T-helper 2 cell treated with Interferon-gamma antibody and Interleukin-4, amounts not matched to agents 5 μg/mL and 100 μg/mL, for 36 hours (primary cell): ENCODE measurements at regions not wholly inside any gene's neighbourhood (a gene's known extent, or its start where the extent isn't known, plus 50 kb on each side); places are given as distances from the start of the nearest gene placed in this dataset.

Source experiments
- DNase-seq: peaks from one replicate; pipeline ENCODE4 v3.0.0; 2021; ENCODE audit warnings: low spot score
- H3K27ac Mint-ChIP-seq: one replicate; pipeline ENCODE4 v1.8.0; 2021; ENCODE audit warnings: mild to moderate bottlenecking, mixed read lengths
- H3K27me3 Mint-ChIP-seq: one replicate; pipeline ENCODE4 v1.8.0; 2021; ENCODE audit warnings: low read depth, mixed read lengths
- H3K36me3 Mint-ChIP-seq: one replicate; pipeline ENCODE4 v1.8.0; 2021; ENCODE audit warnings: low read depth, mixed read lengths
- H3K4me1 Mint-ChIP-seq: one replicate; pipeline ENCODE4 v1.8.0; 2021; ENCODE audit warnings: low read depth, mixed read lengths
- H3K4me3 Mint-ChIP-seq: one replicate; pipeline ENCODE4 v1.8.0; 2022; ENCODE audit warnings: mild to moderate bottlenecking, moderate library complexity, mixed read lengths
- H3K9me3 Mint-ChIP-seq: one replicate; pipeline ENCODE4 v1.8.0; 2021; ENCODE audit warnings: mixed read lengths

- Mint-ChIP-seq H3K27me3 (no peaks in the 10 kb centered on the region), H3K4me3 (no peak overlapping the region), H3K9me3 (no peaks in the 10 kb centered on the region), H3K27ac (no peak overlapping the region), H3K4me1 (no peaks in the 10 kb centered on the region), H3K36me3 (no peaks in the 10 kb centered on the region)
- no peak for DNase-seq
These were observed 816.9 kb upstream of the LUZP2 start for GRCh38 chr11:23679981-23680380.

GRCh38 chr11:23680488-23681230 is 816.2 kb upstream of the LUZP2 start:
- Mint-ChIP-seq H3K36me3 (no peaks in the 10 kb centered on the region), H3K9me3 (no peaks in the 10 kb centered on the region), H3K27me3 (no peaks in the 10 kb centered on the region), H3K27ac (no peak overlapping the region), H3K4me1 (no peaks in the 10 kb centered on the region), H3K4me3 (no peak overlapping the region)
- DNase-seq = no peak

- Mint-ChIP-seq H3K4me3 (no peak overlapping the region), H3K27me3 (no peaks in the 10 kb centered on the region), H3K9me3 (peaks cover 4% of the 10 kb centered on the region), H3K27ac (no peak overlapping the region), H3K4me1 (no peaks in the 10 kb centered on the region), H3K36me3 (no peaks in the 10 kb centered on the region)
- DNase-seq = no peak
These were observed 812.2 kb upstream of the LUZP2 start for GRCh38 chr11:23684701-23685100.

- no peak overlapping the region for H3K27ac Mint-ChIP-seq
- peaks cover 13% of the 10 kb centered on the region for H3K9me3 Mint-ChIP-seq
- H3K4me1 Mint-ChIP-seq = no peaks in the 10 kb centered on the region
- no peak for DNase-seq
- no peak overlapping the region for H3K4me3 Mint-ChIP-seq
- no peaks in the 10 kb centered on the region for H3K36me3 Mint-ChIP-seq
- no peaks in the 10 kb centered on the region for H3K27me3 Mint-ChIP-seq
These were observed 808.9 kb upstream of the LUZP2 start for GRCh38 chr11:23687991-23688390.

GRCh38 chr11:23688411-23688810 is 808.4 kb upstream of the LUZP2 start:
- H3K4me3 Mint-ChIP-seq = no peak overlapping the region
- H3K4me1 Mint-ChIP-seq = no peaks in the 10 kb centered on the region
- no peaks in the 10 kb centered on the region for H3K36me3 Mint-ChIP-seq
- peaks cover 13% of the 10 kb centered on the region for H3K9me3 Mint-ChIP-seq
- H3K27ac Mint-ChIP-seq = no peak overlapping the region
- DNase-seq = no peak
- H3K27me3 Mint-ChIP-seq = no peaks in the 10 kb centered on the region

GRCh38 chr11:23688835-23689234 is 808.0 kb upstream of the LUZP2 start:
- Mint-ChIP-seq H3K27me3 (no peaks in the 10 kb centered on the region), H3K4me1 (no peaks in the 10 kb centered on the region), H3K36me3 (no peaks in the 10 kb centered on the region), H3K27ac (no peak overlapping the region), H3K9me3 (peaks cover 13% of the 10 kb centered on the region), H3K4me3 (no peak overlapping the region)
- DNase-seq = no peak

- DNase-seq = no peak
- Mint-ChIP-seq H3K4me3 (no peak overlapping the region), H3K36me3 (no peaks in the 10 kb centered on the region), H3K27ac (no peak overlapping the region), H3K27me3 (no peaks in the 10 kb centered on the region), H3K4me1 (no peaks in the 10 kb centered on the region), H3K9me3 (peaks cover 16% of the 10 kb centered on the region)
These were observed 800.0 kb upstream of the LUZP2 start for GRCh38 chr11:23696688-23697415.

GRCh38 chr11:23704183-23704582 is 792.7 kb upstream of the LUZP2 start:
- DNase-seq = no peak
- Mint-ChIP-seq H3K36me3 (no peaks in the 10 kb centered on the region), H3K4me3 (no peak overlapping the region), H3K4me1 (no peaks in the 10 kb centered on the region), H3K9me3 (peaks cover 19% of the 10 kb centered on the region), H3K27ac (no peak overlapping the region), H3K27me3 (no peaks in the 10 kb centered on the region)

GRCh38 chr11:23711981-23712380 is 784.9 kb upstream of the LUZP2 start:
- Mint-ChIP-seq H3K4me3 (no peak overlapping the region), H3K36me3 (no peaks in the 10 kb centered on the region), H3K9me3 (peaks cover 24% of the 10 kb centered on the region), H3K27me3 (no peaks in the 10 kb centered on the region), H3K27ac (no peak overlapping the region), H3K4me1 (no peaks in the 10 kb centered on the region)
- no peak for DNase-seq

GRCh38 chr11:23719016-23719415 is 777.8 kb upstream of the LUZP2 start:
- H3K9me3 Mint-ChIP-seq = peaks cover 20% of the 10 kb centered on the region
- H3K4me3 Mint-ChIP-seq = no peak overlapping the region
- DNase-seq = no peak
- H3K27me3 Mint-ChIP-seq = no peaks in the 10 kb centered on the region
- H3K36me3 Mint-ChIP-seq = no peaks in the 10 kb centered on the region
- no peak overlapping the region for H3K27ac Mint-ChIP-seq
- no peaks in the 10 kb centered on the region for H3K4me1 Mint-ChIP-seq

GRCh38 chr11:23723861-23724260 is 773.0 kb upstream of the LUZP2 start:
- Mint-ChIP-seq H3K9me3 (peaks cover 9% of the 10 kb centered on the region), H3K4me3 (no peak overlapping the region), H3K27me3 (no peaks in the 10 kb centered on the region), H3K4me1 (no peaks in the 10 kb centered on the region), H3K36me3 (no peaks in the 10 kb centered on the region), H3K27ac (no peak overlapping the region)
- DNase-seq = no peak

GRCh38 chr11:23725752-23726151 is 771.1 kb upstream of the LUZP2 start:
- Mint-ChIP-seq H3K4me1 (no peaks in the 10 kb centered on the region), H3K27ac (no peak overlapping the region), H3K9me3 (peaks cover 4% of the 10 kb centered on the region), H3K4me3 (no peak overlapping the region), H3K36me3 (no peaks in the 10 kb centered on the region), H3K27me3 (no peaks in the 10 kb centered on the region)
- DNase-seq = no peak

- H3K36me3 Mint-ChIP-seq = no peaks in the 10 kb centered on the region
- DNase-seq = no peak
- no peaks in the 10 kb centered on the region for H3K27me3 Mint-ChIP-seq
- H3K4me3 Mint-ChIP-seq = no peak overlapping the region
- H3K9me3 Mint-ChIP-seq = peaks cover 4% of the 10 kb centered on the region
- H3K4me1 Mint-ChIP-seq = no peaks in the 10 kb centered on the region
- H3K27ac Mint-ChIP-seq = no peak overlapping the region
These were observed 769.5 kb upstream of the LUZP2 start for GRCh38 chr11:23727387-23727786.

GRCh38 chr11:23727794-23728193 is 769.1 kb upstream of the LUZP2 start:
- peaks cover 7% of the 10 kb centered on the region for H3K9me3 Mint-ChIP-seq
- DNase-seq = no peak
- H3K36me3 Mint-ChIP-seq = no peaks in the 10 kb centered on the region
- H3K27me3 Mint-ChIP-seq = no peaks in the 10 kb centered on the region
- no peak overlapping the region for H3K27ac Mint-ChIP-seq
- no peaks in the 10 kb centered on the region for H3K4me1 Mint-ChIP-seq
- H3K4me3 Mint-ChIP-seq = no peak overlapping the region
